ENCODE measurements at regions not wholly inside any gene's neighbourhood (a gene's known extent, or its start where the extent isn't known, plus 50 kb on each side); places are given as distances from the start of the nearest gene placed in this dataset.

GRCh38 chr15:70189826-70190695 is 92.3 kb upstream of the TLE3 start:
- H3K4me3 ChIP-seq (ENCODE audit: control insufficient read depth, low read depth, low read length), result no peak overlapping the region
- TF ChIP-seq CTCF (IDR thresholded peaks at IDR 0.05; ENCODE audit: control insufficient read depth, insufficient read depth, low read depth, low read length, missing control alignments), result no peak
- no peak for DNase-seq (ENCODE audit: low read depth)

GRCh38 chr15:70188286-70188685 is 90.6 kb upstream of the TLE3 start:
- H3K4me3 ChIP-seq (ENCODE audit: control insufficient read depth, low read depth, low read length), result no peak overlapping the region
- TF ChIP-seq CTCF (IDR thresholded peaks at IDR 0.05; ENCODE audit: control insufficient read depth, insufficient read depth, low read depth, low read length, missing control alignments), result no peak
- DNase-seq (ENCODE audit: low read depth), result no peak

GRCh38 chr15:70187331-70187730 is 89.6 kb upstream of the TLE3 start:
- TF ChIP-seq CTCF (IDR thresholded peaks at IDR 0.05; ENCODE audit: control insufficient read depth, insufficient read depth, low read depth, low read length, missing control alignments), result no peak
- no peak for DNase-seq (ENCODE audit: low read depth)
- H3K4me3 ChIP-seq (ENCODE audit: control insufficient read depth, low read depth, low read length), result no peak overlapping the region

GRCh38 chr15:70186152-70186551 is 88.4 kb upstream of the TLE3 start:
- no peak for DNase-seq (ENCODE audit: low read depth)
- H3K4me3 ChIP-seq (ENCODE audit: control insufficient read depth, low read depth, low read length), result no peak overlapping the region
- TF ChIP-seq CTCF (IDR thresholded peaks at IDR 0.05; ENCODE audit: control insufficient read depth, insufficient read depth, low read depth, low read length, missing control alignments), result no peak

GRCh38 chr15:70185251-70185711 is 87.6 kb upstream of the TLE3 start:
- H3K4me3 ChIP-seq (ENCODE audit: control insufficient read depth, low read depth, low read length), result no peak overlapping the region
- no peak for DNase-seq (ENCODE audit: low read depth)
- no peak for TF ChIP-seq CTCF (IDR thresholded peaks at IDR 0.05; ENCODE audit: control insufficient read depth, insufficient read depth, low read depth, low read length, missing control alignments)

GRCh38 chr15:70182858-70183695 is 85.4 kb upstream of the TLE3 start:
- no peak overlapping the region for H3K4me3 ChIP-seq (ENCODE audit: control insufficient read depth, low read depth, low read length)
- no peak for DNase-seq (ENCODE audit: low read depth)
- TF ChIP-seq CTCF (IDR thresholded peaks at IDR 0.05; ENCODE audit: control insufficient read depth, insufficient read depth, low read depth, low read length, missing control alignments), result no peak

Measured in AG09309 (cell line).